OCI-M2 (cell line): ENCODE measurements at regions not wholly inside any gene's neighbourhood (a gene's known extent, or its start where the extent isn't known, plus 50 kb on each side); places are given as distances from the start of the nearest gene placed in this dataset.

Experiments used
- DNase-seq: peaks from one replicate; lab custom pipeline; 2025; ENCODE audit not compliant: unreplicated experiment; lab: John Stamatoyannopoulos, UW

DNA sequence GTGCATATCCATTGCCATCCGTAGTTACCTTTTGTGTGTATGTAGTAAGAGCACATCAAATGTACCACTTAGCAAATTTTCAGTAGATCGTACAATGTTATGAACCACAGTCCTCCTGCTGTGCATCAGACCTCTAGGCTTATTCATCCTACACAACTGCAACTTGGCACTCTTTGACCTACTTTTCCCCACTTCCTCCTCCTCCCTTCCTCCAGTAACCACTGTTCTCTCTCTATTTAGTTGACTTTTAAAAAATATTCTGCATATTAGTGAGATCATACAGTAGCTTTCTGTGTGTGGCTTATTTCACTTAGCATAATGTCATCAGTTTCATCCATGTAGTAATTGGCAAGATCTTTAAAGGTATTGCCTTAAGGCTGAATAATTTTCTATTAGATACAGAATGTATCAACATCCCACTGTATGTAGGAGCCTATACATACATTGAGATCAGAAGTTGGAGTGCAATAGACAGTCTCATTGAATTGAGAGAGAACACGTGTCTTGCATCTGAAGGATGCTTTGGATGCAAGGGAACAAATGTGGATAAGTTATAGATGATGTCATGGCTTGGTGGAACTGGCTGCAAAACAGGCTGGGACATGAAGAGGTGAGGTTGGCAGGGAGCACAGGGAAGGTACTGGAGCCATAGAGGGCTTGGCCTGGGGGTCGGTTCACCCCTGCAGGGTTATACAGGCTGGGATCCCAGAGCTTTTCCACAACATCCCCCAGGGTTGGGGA, 83.0 kb upstream of the FAM180A start:
- no peak for DNase-seq

DNA sequence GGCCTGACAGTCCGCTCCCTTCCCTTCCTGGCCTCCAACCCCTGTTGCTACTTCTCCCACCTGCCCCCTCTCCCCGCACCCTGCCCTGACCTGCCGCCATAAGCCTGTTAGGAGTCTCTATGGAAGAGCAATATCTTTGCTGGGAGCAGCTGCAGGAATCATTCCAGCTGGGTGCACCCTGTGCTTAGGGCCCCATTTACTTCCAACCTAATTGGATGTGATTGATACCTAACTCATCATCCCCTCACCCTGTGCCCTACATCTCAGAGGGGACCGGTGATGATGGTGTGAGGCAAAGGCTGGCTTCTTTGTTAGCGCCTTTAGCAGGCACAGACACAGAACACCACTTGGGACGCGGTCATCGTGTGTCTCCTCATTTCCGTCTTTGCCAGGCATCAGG, 80.0 kb upstream of the FAM180A start:
- DNase-seq, result no peak

DNA sequence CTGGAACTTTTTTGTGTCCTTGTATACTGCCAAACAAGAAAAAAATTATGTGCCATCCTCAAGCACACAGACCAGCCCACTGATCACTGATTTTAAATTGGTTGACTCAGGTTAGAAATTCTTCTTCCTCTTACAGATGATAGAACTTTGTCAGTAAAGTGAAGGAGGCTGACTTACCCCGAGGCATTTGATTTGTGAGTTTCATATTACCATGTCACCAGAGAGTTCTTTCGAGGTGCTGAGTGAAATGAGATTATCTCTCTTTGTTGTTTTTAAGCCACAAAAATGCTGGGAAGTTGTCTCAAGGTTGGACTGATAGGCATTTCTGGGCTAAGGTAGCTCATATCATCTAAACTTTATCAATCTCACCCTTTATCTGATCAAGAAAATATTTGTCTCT, 78.8 kb upstream of the FAM180A start:
- no peak for DNase-seq

DNA sequence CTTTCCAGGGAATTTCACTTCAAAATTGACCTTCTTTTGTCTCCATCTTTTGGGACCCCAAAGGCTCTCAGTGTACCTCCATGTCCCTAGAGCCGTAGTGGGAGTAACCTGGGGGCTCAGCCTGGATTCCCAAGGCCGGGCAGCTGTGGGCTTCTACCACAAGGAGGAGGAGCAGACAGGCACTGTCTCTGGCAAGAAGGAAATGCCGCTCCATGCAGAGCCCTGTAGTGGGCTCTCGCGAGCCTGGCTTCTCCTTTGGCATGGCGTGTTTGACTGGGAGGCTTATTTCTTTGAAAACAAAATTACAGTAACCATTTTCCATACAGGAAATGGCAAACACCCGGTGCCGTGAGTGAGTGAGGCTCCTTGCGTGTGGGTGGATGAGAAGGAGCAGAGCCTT, 76.8 kb upstream of the FAM180A start:
- DNase-seq, result no peak

DNA sequence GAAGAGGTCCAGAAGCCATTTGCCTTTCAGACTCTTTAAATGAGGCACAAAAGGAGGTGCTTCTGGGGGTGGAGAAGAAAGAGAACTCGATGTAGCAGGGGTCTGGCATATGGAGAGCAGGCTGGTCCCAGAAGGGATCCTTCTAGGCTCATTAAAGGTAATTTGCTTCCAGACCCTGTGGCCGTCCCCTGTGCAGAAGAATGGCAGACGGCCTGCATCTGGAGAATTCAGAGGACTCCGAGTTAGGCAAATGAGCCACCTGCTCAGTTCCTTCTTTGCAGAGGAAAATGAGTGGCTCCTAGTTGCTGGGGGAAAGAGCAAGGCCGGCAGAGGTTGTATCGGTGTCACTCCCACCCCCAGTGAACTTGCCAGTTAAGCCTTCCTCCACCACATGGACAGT, 73.8 kb upstream of the FAM180A start:
- DNase-seq, result no peak

DNA sequence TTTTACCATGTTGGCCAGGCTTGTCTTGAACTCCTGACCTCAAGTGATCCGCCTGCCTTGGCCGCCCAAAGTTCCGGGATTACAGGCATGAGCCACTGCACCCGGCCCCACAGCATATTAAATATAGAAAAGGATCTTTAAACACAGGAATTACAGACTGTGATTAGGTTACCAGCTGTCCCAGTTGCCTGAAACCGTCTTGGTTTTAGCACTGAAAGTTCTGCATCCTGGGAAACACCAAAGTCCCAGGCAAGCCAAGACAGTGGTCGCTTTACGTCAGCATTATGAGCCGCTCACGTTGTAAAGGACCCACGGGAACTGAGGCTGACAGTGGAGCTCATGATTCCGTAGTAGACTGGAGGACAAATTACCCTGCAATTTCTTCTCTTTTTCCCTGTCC, 69.0 kb upstream of the FAM180A start:
- DNase-seq, result no peak

DNA sequence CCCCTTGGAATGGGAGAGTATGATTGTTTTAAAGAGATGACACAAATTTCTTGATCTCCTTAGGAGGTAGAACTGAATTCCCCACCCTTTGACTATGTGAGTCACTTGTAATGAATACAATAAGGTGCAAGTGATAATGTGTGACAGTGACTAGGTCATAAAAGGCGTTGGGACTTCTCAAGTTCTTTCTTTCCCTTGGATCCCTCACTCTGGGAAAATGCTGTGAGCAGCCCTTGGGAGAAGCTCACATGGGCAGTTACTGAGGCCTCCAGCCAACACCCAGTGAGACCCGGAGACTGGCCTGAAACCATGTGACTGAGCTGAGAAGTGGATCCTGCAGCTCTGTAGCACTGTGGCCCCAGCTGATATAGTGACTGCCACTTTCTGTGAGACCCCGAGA, 66.4 kb upstream of the FAM180A start:
- no peak for DNase-seq

DNA sequence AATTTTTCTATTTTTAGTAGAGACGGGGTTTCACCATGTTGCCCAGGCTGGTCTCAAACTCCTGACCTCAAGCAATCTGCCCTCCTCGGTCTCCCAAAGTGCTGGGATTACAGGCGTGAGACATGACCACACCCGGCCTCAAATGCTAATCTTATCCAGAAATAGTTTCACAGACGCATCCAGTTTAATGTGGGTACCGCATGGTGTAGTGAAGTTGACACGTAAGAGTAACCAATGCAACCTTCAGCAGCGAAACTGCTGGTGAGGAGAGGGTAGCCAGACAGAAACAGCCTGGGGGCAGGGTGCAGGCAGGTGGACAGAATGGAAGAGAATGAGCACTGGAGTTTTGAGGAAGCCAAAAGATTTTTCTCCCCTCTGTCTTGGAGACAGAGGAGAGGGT, 63.5 kb upstream of the FAM180A start:
- DNase-seq, result no peak

DNA sequence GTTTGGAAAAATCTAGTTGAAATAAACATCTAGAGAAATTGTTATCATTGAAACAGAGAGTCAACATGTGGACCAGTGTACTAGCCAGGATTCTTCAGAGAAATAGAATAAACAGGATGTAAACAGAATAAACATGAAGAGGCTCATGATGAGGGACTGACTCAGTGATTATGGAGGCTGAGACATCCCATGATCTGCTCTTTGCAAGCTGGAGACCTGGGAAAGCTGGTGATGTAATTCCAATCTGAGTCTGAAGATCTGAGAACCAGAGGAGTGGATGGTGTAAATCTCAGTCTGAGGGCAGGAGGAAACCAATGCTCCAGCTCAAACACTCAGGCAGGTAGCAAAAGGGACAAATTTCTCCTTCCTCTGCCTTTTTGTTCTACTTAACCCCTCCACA, 62.9 kb upstream of the FAM180A start:
- DNase-seq, result no peak

DNA sequence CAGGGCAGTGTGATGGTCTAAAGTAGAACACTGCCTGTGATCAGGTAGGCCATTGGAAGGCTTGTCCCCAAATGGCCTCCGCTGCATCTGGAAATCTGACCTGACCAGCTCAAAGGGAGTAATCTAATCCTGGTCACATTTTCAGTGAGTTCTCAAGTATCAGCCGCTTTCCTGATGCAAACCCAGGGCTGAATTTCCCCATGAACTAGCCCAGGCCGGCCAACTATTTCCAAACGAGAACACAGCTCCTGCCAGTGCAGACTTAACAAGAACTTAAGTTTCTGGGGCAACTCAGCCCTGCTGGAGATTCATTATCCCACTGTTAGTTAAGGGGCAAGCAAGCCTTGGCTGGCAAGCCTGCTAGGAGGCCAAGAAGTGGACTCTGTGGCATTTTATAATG, 59.6 kb upstream of the FAM180A start:
- DNase-seq, result no peak

DNA sequence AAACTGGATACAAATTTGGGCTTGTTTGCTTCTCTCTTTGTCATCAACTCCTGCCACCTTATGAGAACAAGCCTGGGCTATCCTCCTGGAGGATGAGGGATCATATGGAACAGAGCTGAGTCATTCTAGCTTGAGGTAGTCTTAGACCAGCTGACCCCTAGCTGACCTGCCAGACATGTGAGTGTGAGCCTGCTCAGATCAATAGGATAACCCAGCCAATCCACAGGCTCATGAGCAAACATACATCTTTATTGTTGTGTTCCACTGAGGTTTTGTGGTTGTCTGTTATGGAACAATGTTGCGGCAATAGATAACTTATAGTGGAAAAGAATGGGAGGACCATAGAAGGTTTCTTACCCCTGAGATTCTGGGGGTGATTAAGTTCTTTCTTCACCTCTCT, 54.5 kb upstream of the FAM180A start:
- DNase-seq, result no peak

DNA sequence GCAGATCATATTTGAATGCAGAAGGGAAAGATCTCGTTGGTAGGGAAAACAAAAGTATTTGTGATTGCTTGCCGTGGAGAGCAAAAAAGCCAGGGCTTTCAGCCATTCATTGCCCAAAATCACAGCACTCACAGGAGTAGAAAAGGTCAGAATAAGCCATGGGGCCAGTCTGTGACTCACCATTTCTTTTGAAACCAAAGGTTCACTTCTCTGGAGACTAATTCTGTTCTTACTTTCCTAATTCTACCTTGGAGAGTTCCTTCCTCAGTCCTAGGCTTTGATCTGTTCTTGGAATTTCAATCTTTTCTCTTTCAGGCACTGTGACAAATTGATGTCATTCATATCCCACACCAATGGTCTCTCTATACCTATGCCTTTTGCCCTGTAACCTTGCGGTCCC, 54.1 kb upstream of the FAM180A start:
- DNase-seq, result no peak

DNA sequence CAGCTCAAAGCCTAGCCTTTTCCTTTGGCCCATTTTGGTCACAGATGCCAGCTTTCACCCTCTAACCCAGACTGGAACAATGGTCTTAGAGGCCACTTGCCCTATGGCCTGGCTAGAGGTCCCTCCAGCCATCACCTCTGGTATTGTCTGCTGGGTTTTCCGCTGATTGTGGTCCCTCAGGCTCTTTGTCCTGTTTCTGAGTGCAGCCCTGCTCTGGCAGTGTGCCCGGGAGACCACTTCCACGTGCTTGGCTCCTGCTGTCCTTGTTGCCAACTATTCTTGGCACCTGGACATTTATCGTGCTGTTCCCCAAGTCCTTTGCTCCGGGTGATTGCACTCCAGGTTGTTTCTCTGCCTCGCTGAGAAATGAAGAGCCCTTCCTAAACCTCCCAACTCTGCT, 53.3 kb upstream of the FAM180A start:
- no peak for DNase-seq

DNA sequence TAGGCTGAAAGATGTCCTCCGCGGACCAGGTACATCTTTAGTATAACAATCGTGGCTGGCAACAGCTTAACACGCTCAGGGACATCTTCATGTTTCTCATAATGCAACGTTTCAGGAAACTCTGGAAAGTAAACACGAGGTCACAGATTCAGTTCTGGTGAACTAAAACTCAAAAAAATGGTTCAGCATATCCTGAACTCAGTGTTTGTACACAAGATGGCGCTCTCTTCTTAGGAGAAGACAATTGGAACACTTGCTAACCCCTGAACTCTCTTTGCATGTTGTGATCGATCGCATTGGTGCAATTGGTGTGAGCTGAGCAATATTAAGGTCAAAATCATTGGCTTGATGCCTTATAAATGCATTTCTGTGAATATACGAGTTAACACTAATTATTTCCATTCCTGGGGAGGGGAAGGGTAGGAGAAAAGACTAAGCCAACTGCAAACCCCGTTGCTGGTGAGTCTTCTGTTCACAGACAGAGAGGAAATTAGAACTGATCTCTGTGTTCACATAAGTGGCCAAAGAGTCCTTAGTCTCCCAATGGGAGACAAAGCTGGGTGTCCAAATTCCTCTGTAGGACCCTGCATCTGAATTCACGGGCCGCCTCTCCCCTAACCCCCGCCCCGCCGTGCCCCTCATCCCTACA, 52.6 kb upstream of the FAM180A start:
- DNase-seq, result peak; percentile 67

DNA sequence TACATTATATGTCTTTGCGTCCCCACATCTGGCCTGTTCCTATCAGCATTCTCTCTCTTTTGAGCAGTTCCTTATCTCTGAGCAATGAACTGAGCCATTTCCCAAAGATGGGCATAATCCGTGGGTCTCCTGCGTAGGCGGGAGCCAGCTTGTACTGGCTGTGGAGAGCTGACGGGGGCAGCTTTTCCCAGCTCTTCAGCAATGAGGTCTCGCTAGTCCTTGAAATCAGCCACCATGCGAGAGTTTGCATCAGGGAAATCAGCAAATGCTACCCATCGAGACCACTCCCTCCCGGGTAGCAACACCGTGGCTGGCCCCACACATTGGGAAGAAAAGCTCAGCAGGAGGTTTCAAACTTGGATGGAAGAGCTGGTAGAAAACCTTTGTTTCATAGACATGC, 51.9 kb upstream of the FAM180A start:
- no peak for DNase-seq

DNA sequence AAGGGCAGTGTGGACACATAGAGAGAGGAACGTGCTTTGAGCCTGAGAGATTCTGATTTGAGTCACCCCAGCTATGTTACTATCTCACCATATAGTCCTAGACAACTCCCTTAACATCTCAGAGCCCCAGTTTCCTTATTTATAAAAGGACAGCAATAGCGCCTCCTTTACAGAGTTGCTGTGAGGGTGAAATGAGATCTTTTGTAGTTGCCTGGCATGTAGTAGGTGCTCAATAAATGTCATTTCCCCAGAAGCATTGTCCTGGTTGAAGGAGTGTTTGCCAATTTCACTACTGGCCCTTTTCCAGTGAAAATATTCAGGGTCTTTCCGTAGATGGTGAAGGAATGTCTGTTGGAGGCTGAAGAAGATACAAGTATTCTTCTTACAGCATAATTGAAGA, 51.3 kb upstream of the FAM180A start:
- no peak for DNase-seq
